COLO668 (cell line): ENCODE measurements at regions not wholly inside any gene's neighbourhood (a gene's known extent, or its start where the extent isn't known, plus 50 kb on each side); places are given as distances from the start of the nearest gene placed in this dataset.

Experiments used
- DNase-seq: peaks from one replicate; lab custom pipeline; 2025; ENCODE audit not compliant: unreplicated experiment; lab: John Stamatoyannopoulos, UW

- no peak for DNase-seq
Measured at GRCh38 chr4:125994430-125994829, 679.7 kb downstream of the FAT4 start.

- no peak for DNase-seq
Measured at GRCh38 chr4:126004941-126005340, 690.2 kb downstream of the FAT4 start.

GRCh38 chr4:126007142-126007541 is 692.4 kb downstream of the FAT4 start:
- DNase-seq = no peak

GRCh38 chr4:126012691-126013290 is 698.0 kb downstream of the FAT4 start:
- no peak for DNase-seq

- DNase-seq = no peak
Measured at GRCh38 chr4:126018274-126018673, 703.5 kb downstream of the FAT4 start.

GRCh38 chr4:126023896-126024295 is 709.1 kb downstream of the FAT4 start:
- no peak for DNase-seq

GRCh38 chr4:126027601-126028000 is 712.8 kb downstream of the FAT4 start:
- DNase-seq = no peak

GRCh38 chr4:126028876-126029275 is 714.1 kb downstream of the FAT4 start:
- no peak for DNase-seq

- no peak for DNase-seq
Measured at GRCh38 chr4:126037231-126037630, 722.5 kb downstream of the FAT4 start.

- DNase-seq = no peak
Measured at GRCh38 chr4:126038502-126039144, 723.9 kb downstream of the FAT4 start.

GRCh38 chr4:126046081-126046614 is 731.4 kb downstream of the FAT4 start:
- DNase-seq = no peak

GRCh38 chr4:126047114-126047513 is 732.4 kb downstream of the FAT4 start:
- DNase-seq = no peak

- DNase-seq = no peak
Measured at GRCh38 chr4:126051689-126052424, 737.1 kb downstream of the FAT4 start.

- no peak for DNase-seq
Measured at GRCh38 chr4:126056116-126056650, 741.4 kb downstream of the FAT4 start.

- no peak for DNase-seq
Measured at GRCh38 chr4:126057371-126057770, 742.6 kb downstream of the FAT4 start.

GRCh38 chr4:126058596-126058995 is 743.8 kb downstream of the FAT4 start:
- no peak for DNase-seq

GRCh38 chr4:126061655-126062054 is 746.9 kb downstream of the FAT4 start:
- DNase-seq = no peak

GRCh38 chr4:126065016-126065415 is 750.3 kb downstream of the FAT4 start:
- DNase-seq = no peak

- DNase-seq = no peak
Measured at GRCh38 chr4:126071346-126072333, 756.9 kb downstream of the FAT4 start.

GRCh38 chr4:126081336-126081735 is 766.6 kb downstream of the FAT4 start:
- DNase-seq = no peak

- no peak for DNase-seq
Measured at GRCh38 chr4:126086041-126086440, 771.3 kb downstream of the FAT4 start.
